Gastrocnemius medialis (tissue), 4 donors: ENCODE measurements at regions not wholly inside any gene's neighbourhood (a gene's known extent, or its start where the extent isn't known, plus 50 kb on each side); places are given as distances from the start of the nearest gene placed in this dataset.

Source experiments
- CTCF ChIP-seq, 5 experiments: fragments of 450-650 bp in 3 of 5; fragments of 200-600 bp in 2 of 5; sonication (generic) in 2 of 5; IDR thresholded peaks in 4 of 5; conservative IDR thresholded peaks in 1 of 5; 1 replicate in 4 of 5; 2 replicates in 1 of 5; pipeline ENCODE4 v1.5.1; 2016 to 2019; ENCODE audit warnings: antibody characterized with exemption in 5 of 5, mild to moderate bottlenecking in 3 of 5, moderate library complexity in 3 of 5
- POLR2A ChIP-seq, 2 donors: fragments of 450-650 bp; IDR thresholded peaks; one replicate each; pipeline ENCODE4 v1.6.1; 2017; ENCODE audit warnings: antibody characterized with exemption in 2 of 2, mild to moderate bottlenecking in 2 of 2, moderate library complexity in 2 of 2

- no peak for TF ChIP-seq CTCF (IDR thresholded peaks at IDR 0.05 in 4 of 5, conservative IDR thresholded peaks at IDR 0.05 in 1 of 5)
- TF ChIP-seq POLR2A (IDR thresholded peaks at IDR 0.05): no peak
Measured at GRCh38 chr2:41728788-41729338, 319.0 kb upstream of the PKDCC start.
